Type B pancreatic cell (in vitro differentiated cells): ENCODE measurements at regions not wholly inside any gene's neighbourhood (a gene's known extent, or its start where the extent isn't known, plus 50 kb on each side); places are given as distances from the start of the nearest gene placed in this dataset.
A peak's percentile ranks its signal among the peaks of the same experiment; 100 is the strongest.

Experiments
- DNase-seq: peaks from one replicate; pipeline ENCODE4 v3.0.0; 2021; ENCODE audit warnings: mixed read lengths; ENCODE audit not compliant: unreplicated experiment; ENCODE audit errors: extremely low spot score
- H3K27ac Mint-ChIP-seq: 2 replicates; pipeline ENCODE4 v1.8.0; 2021; ENCODE audit warnings: mild to moderate bottlenecking, mixed read lengths
- H3K27me3 Mint-ChIP-seq: 2 replicates; pipeline ENCODE4 v1.8.0; 2021; ENCODE audit warnings: mixed read lengths
- H3K36me3 Mint-ChIP-seq: 2 replicates; pipeline ENCODE4 v1.8.0; 2021; ENCODE audit warnings: mixed read lengths
- H3K4me1 Mint-ChIP-seq: one replicate; pipeline ENCODE4 v1.8.0; 2021; ENCODE audit warnings: mixed read lengths; ENCODE audit not compliant: unreplicated experiment
- H3K4me3 Mint-ChIP-seq: 2 replicates; pipeline ENCODE4 v1.8.0; 2021; ENCODE audit warnings: mild to moderate bottlenecking, mixed read lengths
- H3K9me3 Mint-ChIP-seq: 2 replicates; pipeline ENCODE4 v1.8.0; 2021; ENCODE audit warnings: mixed read lengths
- CTCF ChIP-seq: fragments of 200-600 bp; sonication (generic); conservative IDR thresholded peaks from 2 replicates; pipeline ENCODE4 v1.5.0; 2021; ENCODE audit warnings: antibody characterized with exemption, mild to moderate bottlenecking

- no peak overlapping the region for H3K4me3 Mint-ChIP-seq
- no peaks in the 10 kb centered on the region for H3K9me3 Mint-ChIP-seq
- H3K27ac Mint-ChIP-seq, result no peak overlapping the region
- no peaks in the 10 kb centered on the region for H3K4me1 Mint-ChIP-seq
- no peak for TF ChIP-seq CTCF
- DNase-seq, result no peak
- H3K36me3 Mint-ChIP-seq, result no peaks in the 10 kb centered on the region
- no peaks in the 10 kb centered on the region for H3K27me3 Mint-ChIP-seq
Observed at GRCh38 chr14:80381807-80382363, 170.6 kb upstream of the DIO2 start.

- H3K27ac Mint-ChIP-seq, result no peak overlapping the region
- TF ChIP-seq CTCF, result no peak
- H3K4me1 Mint-ChIP-seq, result no peaks in the 10 kb centered on the region
- H3K9me3 Mint-ChIP-seq, result no peaks in the 10 kb centered on the region
- no peaks in the 10 kb centered on the region for H3K27me3 Mint-ChIP-seq
- H3K4me3 Mint-ChIP-seq, result no peak overlapping the region
- no peaks in the 10 kb centered on the region for H3K36me3 Mint-ChIP-seq
- no peak for DNase-seq
Observed at GRCh38 chr14:80379035-80379434, 167.7 kb upstream of the DIO2 start.

GRCh38 chr14:80378084-80378690 lies 166.9 kb upstream of the DIO2 start:
- Mint-ChIP-seq H3K9me3 (no peaks in the 10 kb centered on the region), H3K36me3 (no peaks in the 10 kb centered on the region), H3K27ac (no peak overlapping the region), H3K4me3 (no peak overlapping the region), H3K4me1 (no peaks in the 10 kb centered on the region), H3K27me3 (no peaks in the 10 kb centered on the region)
- DNase-seq, result no peak
- no peak for TF ChIP-seq CTCF

- DNase-seq, result no peak
- Mint-ChIP-seq H3K4me3 (no peak overlapping the region), H3K4me1 (no peaks in the 10 kb centered on the region), H3K27ac (no peak overlapping the region), H3K36me3 (no peaks in the 10 kb centered on the region), H3K9me3 (peaks cover 3% of the 10 kb centered on the region), H3K27me3 (no peaks in the 10 kb centered on the region)
- TF ChIP-seq CTCF, result no peak
Observed at GRCh38 chr14:80364816-80365215, 153.5 kb upstream of the DIO2 start.

- Mint-ChIP-seq H3K4me1 (no peaks in the 10 kb centered on the region), H3K9me3 (peaks cover 3% of the 10 kb centered on the region), H3K4me3 (no peak overlapping the region), H3K36me3 (no peaks in the 10 kb centered on the region), H3K27ac (no peak overlapping the region), H3K27me3 (no peaks in the 10 kb centered on the region)
- no peak for DNase-seq
- TF ChIP-seq CTCF, result peak; percentile 67
Observed at GRCh38 chr14:80364274-80364673, 153.0 kb upstream of the DIO2 start.
